ENCODE measurements at regions not wholly inside any gene's neighbourhood (a gene's known extent, or its start where the extent isn't known, plus 50 kb on each side); places are given as distances from the start of the nearest gene placed in this dataset.

GRCh38 chr12:127077262-127078045 lies 1189.5 kb upstream of the TMEM132C start:
- H3K36me3 ChIP-seq: no peaks in the 10 kb centered on the region
- H3K9me3 ChIP-seq (ENCODE audit: low read depth): no peaks in the 10 kb centered on the region
- no peak overlapping the region for H3K4me3 ChIP-seq
- TF ChIP-seq CTCF (IDR thresholded peaks at IDR 0.05; ENCODE audit: low read depth, low read length): no peak
- H3K27me3 ChIP-seq: no peaks in the 10 kb centered on the region
- H3K4me1 ChIP-seq (ENCODE audit: low read depth): no peaks in the 10 kb centered on the region
- peak in 1 of 2 donors; percentile 52 for DNase-seq (ENCODE audit: low read depth in 1 of 2, low spot score in 1 of 2)
- no peak overlapping the region for H3K27ac ChIP-seq

GRCh38 chr12:127078577-127079350 lies 1188.2 kb upstream of the TMEM132C start:
- H3K4me1 ChIP-seq (ENCODE audit: low read depth): peaks cover 4% of the 10 kb centered on the region
- H3K9me3 ChIP-seq (ENCODE audit: low read depth): no peaks in the 10 kb centered on the region
- H3K4me3 ChIP-seq: no peak overlapping the region
- TF ChIP-seq CTCF (IDR thresholded peaks at IDR 0.05; ENCODE audit: low read depth, low read length): no peak
- DNase-seq (ENCODE audit: low read depth in 1 of 2, low spot score in 1 of 2): no peak
- no peaks in the 10 kb centered on the region for H3K27me3 ChIP-seq
- H3K36me3 ChIP-seq: no peaks in the 10 kb centered on the region
- no peak overlapping the region for H3K27ac ChIP-seq

GRCh38 chr12:127079636-127080035 lies 1187.3 kb upstream of the TMEM132C start:
- DNase-seq (ENCODE audit: low read depth in 1 of 2, low spot score in 1 of 2): no peak
- H3K36me3 ChIP-seq: no peaks in the 10 kb centered on the region
- H3K27me3 ChIP-seq: no peaks in the 10 kb centered on the region
- H3K4me1 ChIP-seq (ENCODE audit: low read depth): peaks cover 4% of the 10 kb centered on the region
- TF ChIP-seq CTCF (IDR thresholded peaks at IDR 0.05; ENCODE audit: low read depth, low read length): no peak
- no peak overlapping the region for H3K4me3 ChIP-seq
- H3K9me3 ChIP-seq (ENCODE audit: low read depth): no peaks in the 10 kb centered on the region
- no peak overlapping the region for H3K27ac ChIP-seq

GRCh38 chr12:127081058-127081457 lies 1185.9 kb upstream of the TMEM132C start:
- Histone ChIP-seq H3K9me3 (ENCODE audit: low read depth) (no peaks in the 10 kb centered on the region), H3K27me3 (no peaks in the 10 kb centered on the region), H3K27ac (no peak overlapping the region), H3K36me3 (no peaks in the 10 kb centered on the region), H3K4me1 (ENCODE audit: low read depth) (peaks cover 4% of the 10 kb centered on the region), H3K4me3 (no peak overlapping the region)
- DNase-seq (ENCODE audit: low read depth in 1 of 2, low spot score in 1 of 2): no peak
- TF ChIP-seq CTCF (IDR thresholded peaks at IDR 0.05; ENCODE audit: low read depth, low read length): no peak

GRCh38 chr12:127083008-127083949 lies 1183.7 kb upstream of the TMEM132C start:
- H3K4me3 ChIP-seq: peak overlapping the region; percentile 3
- H3K4me1 ChIP-seq (ENCODE audit: low read depth): peaks cover 4% of the 10 kb centered on the region
- TF ChIP-seq CTCF (IDR thresholded peaks at IDR 0.05; ENCODE audit: low read depth, low read length): no peak
- H3K9me3 ChIP-seq (ENCODE audit: low read depth): no peaks in the 10 kb centered on the region
- H3K27me3 ChIP-seq: no peaks in the 10 kb centered on the region
- peak; percentile 63 to 73 for DNase-seq (ENCODE audit: low read depth in 1 of 2, low spot score in 1 of 2)
- no peak overlapping the region for H3K27ac ChIP-seq
- H3K36me3 ChIP-seq: no peaks in the 10 kb centered on the region
